ENCODE measurements at regions not wholly inside any gene's neighbourhood (a gene's known extent, or its start where the extent isn't known, plus 50 kb on each side); places are given as distances from the start of the nearest gene placed in this dataset.

GRCh38 chr12:19042221-19042620 is 87.3 kb upstream of the PLEKHA5 start:
- no peak for DNase-seq (ENCODE audit: low read depth in 4 of 4, low spot score in 2 of 4)

GRCh38 chr12:19044430-19044829 is 85.1 kb upstream of the PLEKHA5 start:
- DNase-seq (ENCODE audit: low read depth in 4 of 4, low spot score in 2 of 4) = no peak

- DNase-seq (ENCODE audit: low read depth in 4 of 4, low spot score in 2 of 4) = no peak
Observed at GRCh38 chr12:19044891-19045290, 84.6 kb upstream of the PLEKHA5 start.

- no peak for DNase-seq (ENCODE audit: low read depth in 4 of 4, low spot score in 2 of 4)
Observed at GRCh38 chr12:19045426-19045825, 84.1 kb upstream of the PLEKHA5 start.

GRCh38 chr12:19048943-19049342 is 80.6 kb upstream of the PLEKHA5 start:
- DNase-seq (ENCODE audit: low read depth in 4 of 4, low spot score in 2 of 4) = no peak

GRCh38 chr12:19052689-19053088 is 76.8 kb upstream of the PLEKHA5 start:
- DNase-seq (ENCODE audit: low read depth in 4 of 4, low spot score in 2 of 4) = no peak

GRCh38 chr12:19053218-19053617 is 76.3 kb upstream of the PLEKHA5 start:
- no peak for DNase-seq (ENCODE audit: low read depth in 4 of 4, low spot score in 2 of 4)

- no peak for DNase-seq (ENCODE audit: low read depth in 4 of 4, low spot score in 2 of 4)
Observed at GRCh38 chr12:19054035-19054434, 75.5 kb upstream of the PLEKHA5 start.

- no peak for DNase-seq (ENCODE audit: low read depth in 4 of 4, low spot score in 2 of 4)
Observed at GRCh38 chr12:19055589-19055988, 73.9 kb upstream of the PLEKHA5 start.

- DNase-seq (ENCODE audit: low read depth in 4 of 4, low spot score in 2 of 4) = no peak
Observed at GRCh38 chr12:19058235-19059021, 71.1 kb upstream of the PLEKHA5 start.

- no peak for DNase-seq (ENCODE audit: low read depth in 4 of 4, low spot score in 2 of 4)
Observed at GRCh38 chr12:19064713-19065112, 64.8 kb upstream of the PLEKHA5 start.

- no peak for DNase-seq (ENCODE audit: low read depth in 4 of 4, low spot score in 2 of 4)
Observed at GRCh38 chr12:19065223-19065622, 64.3 kb upstream of the PLEKHA5 start.

- DNase-seq (ENCODE audit: low read depth in 4 of 4, low spot score in 2 of 4) = no peak
Observed at GRCh38 chr12:19065871-19066270, 63.7 kb upstream of the PLEKHA5 start.

- no peak for DNase-seq (ENCODE audit: low read depth in 4 of 4, low spot score in 2 of 4)
Observed at GRCh38 chr12:19066475-19067001, 63.0 kb upstream of the PLEKHA5 start.

GRCh38 chr12:19068137-19068536 is 61.4 kb upstream of the PLEKHA5 start:
- DNase-seq (ENCODE audit: low read depth in 4 of 4, low spot score in 2 of 4) = no peak

GRCh38 chr12:19070341-19070740 is 59.2 kb upstream of the PLEKHA5 start:
- DNase-seq (ENCODE audit: low read depth in 4 of 4, low spot score in 2 of 4) = no peak

GRCh38 chr12:19074700-19075099 is 54.8 kb upstream of the PLEKHA5 start:
- DNase-seq (ENCODE audit: low read depth in 4 of 4, low spot score in 2 of 4) = no peak

GRCh38 chr12:19075711-19076340 is 53.7 kb upstream of the PLEKHA5 start:
- DNase-seq (ENCODE audit: low read depth in 4 of 4, low spot score in 2 of 4) = no peak
